Caco-2 (cell line): ENCODE measurements at regions not wholly inside any gene's neighbourhood (a gene's known extent, or its start where the extent isn't known, plus 50 kb on each side); places are given as distances from the start of the nearest gene placed in this dataset.

ENCODE experiments used
- BruUV-seq: library from RNA; stranded (reverse); fragments of 400-500 nt; replicated peaks from 2 replicates; lab custom pipeline; 2021; lab: Mats Ljungman, UMichigan
- CTCF ChIA-PET: fragments of 300-600 bp; sonication (Branson Sonifier 250); formaldehyde crosslinking; loops from one replicate; lab custom pipeline; 2022; ENCODE audit warnings: antibody characterized with exemption; lab: Charles Lee
- POLR2A ChIA-PET: fragments of 300-600 bp; sonication (Branson Sonifier 250); formaldehyde crosslinking; loops from one replicate; lab custom pipeline; 2022; ENCODE audit warnings: antibody characterized with exemption; lab: Charles Lee
- DNase-seq, 2 experiments: peaks; one replicate each; pipeline versions ENCODE4 v3.0.0 to v3.0.0-alpha.2; 2020 to 2022
- H3K27me3 ChIP-seq: replicated peaks from 2 replicates; pipeline ENCODE4 v1.6.0; 2011; ENCODE audit warnings: low read length; ENCODE audit not compliant: control insufficient read depth, insufficient read depth
- H3K36me3 ChIP-seq: 2 replicates; pipeline ENCODE4 v1.5.1; 2011; ENCODE audit warnings: low read length; ENCODE audit not compliant: control insufficient read depth, insufficient read depth
- H3K4me1 ChIP-seq: fragments of 250-450 bp; sonication (Bioruptor Pico); 2 replicates; pipeline ENCODE4 v1.5.1; 2020; ENCODE audit warnings: mild to moderate bottlenecking
- H3K4me3 ChIP-seq: 2 replicates; pipeline ENCODE4 v1.5.1; 2011; ENCODE audit warnings: low read depth, mild to moderate bottlenecking, control low read depth, low read length
- H3K9me3 ChIP-seq: fragments of 250-450 bp; sonication (Bioruptor Pico); 2 replicates; pipeline ENCODE4 v1.5.1; 2020; ENCODE audit warnings: mild to moderate bottlenecking, moderate library complexity
- H3K27ac Mint-ChIP-seq: one replicate; pipeline ENCODE4 v1.8.0; 2022; ENCODE audit warnings: mixed read lengths; ENCODE audit not compliant: unreplicated experiment
- H3K27me3 Mint-ChIP-seq: one replicate; pipeline ENCODE4 v1.8.0; 2022; ENCODE audit warnings: mixed read lengths; ENCODE audit not compliant: insufficient read depth, unreplicated experiment
- H3K36me3 Mint-ChIP-seq: one replicate; pipeline ENCODE4 v1.8.0; 2022; ENCODE audit warnings: mild to moderate bottlenecking, mixed read lengths; ENCODE audit not compliant: insufficient read depth, unreplicated experiment
- H3K4me1 Mint-ChIP-seq: one replicate; pipeline ENCODE4 v1.8.0; 2022; ENCODE audit warnings: low read depth, mixed read lengths; ENCODE audit not compliant: unreplicated experiment
- H3K4me3 Mint-ChIP-seq: one replicate; pipeline ENCODE4 v1.8.0; 2022; ENCODE audit warnings: mild to moderate bottlenecking, moderate library complexity, mixed read lengths; ENCODE audit not compliant: unreplicated experiment
- H3K9me3 Mint-ChIP-seq: one replicate; pipeline ENCODE4 v1.8.0; 2022; ENCODE audit warnings: mixed read lengths; ENCODE audit not compliant: unreplicated experiment
- intact Hi-C: fragments of 100-400 bp; cut with micrococcal nuclease; formaldehyde crosslinking; loops from one replicate; pipeline ENCODE4 v1.10.0; 2022; ENCODE audit not compliant: unreplicated experiment
- TF ChIP-seq, protein P1 (sequence below), 2 experiments: fragments of 200-600 bp in 1 of 2; IDR thresholded peaks; 1 replicate in 1 of 2; 2 replicates in 1 of 2; pipeline versions ENCODE4 v1.5.1 to v1.8.0; 2011 to 2022; ENCODE audit warnings: antibody characterized with exemption in 1 of 2, control low read depth in 1 of 2, inconsistent platforms in 1 of 2, low read depth in 1 of 2, low read length in 1 of 2, mild to moderate bottlenecking in 1 of 2, moderate library complexity in 1 of 2; ENCODE audit not compliant: insufficient read depth in 1 of 2, severe bottlenecking in 1 of 2, unreplicated experiment in 1 of 2

DNA sequence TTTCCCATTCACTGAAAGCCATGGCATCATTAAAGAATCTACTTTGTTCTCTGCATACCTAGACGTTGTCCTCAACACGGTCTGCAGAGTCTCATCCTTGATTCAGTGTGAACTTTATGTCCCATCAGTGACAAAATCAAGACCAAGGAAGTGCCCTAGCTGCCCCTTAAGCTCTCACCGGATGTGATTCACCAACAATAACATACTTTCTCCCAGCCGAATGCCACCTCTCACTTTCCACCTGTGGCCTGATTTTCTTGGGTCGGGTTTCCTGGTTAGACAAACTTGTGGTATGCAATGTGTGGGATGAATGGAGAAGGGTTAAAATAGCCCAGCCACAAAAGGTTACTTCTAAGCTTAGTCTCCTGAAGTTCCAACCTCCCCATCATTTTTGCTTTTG, 145.3 kb upstream of the PAPPA start:
- Histone ChIP-seq H3K36me3 (no peaks in the 10 kb centered on the region), H3K9me3 (no peaks in the 10 kb centered on the region), H3K4me3 (no peak overlapping the region), H3K4me1 (no peaks in the 10 kb centered on the region), H3K27me3 (no peaks in the 10 kb centered on the region)
- H3K9me3 Mint-ChIP-seq, result no peaks in the 10 kb centered on the region
- no TSS peak for BruUV-seq
- no peak overlapping the region for H3K27ac Mint-ChIP-seq
- intact Hi-C loops, result no loop called here
- ChIA-PET POLR2A (no interaction called here), CTCF (no interaction called here)
- no peaks in the 10 kb centered on the region for H3K36me3 Mint-ChIP-seq
- no peak for DNase-seq
- no peaks in the 10 kb centered on the region for H3K4me1 Mint-ChIP-seq
- TF ChIP-seq, protein P1, sequence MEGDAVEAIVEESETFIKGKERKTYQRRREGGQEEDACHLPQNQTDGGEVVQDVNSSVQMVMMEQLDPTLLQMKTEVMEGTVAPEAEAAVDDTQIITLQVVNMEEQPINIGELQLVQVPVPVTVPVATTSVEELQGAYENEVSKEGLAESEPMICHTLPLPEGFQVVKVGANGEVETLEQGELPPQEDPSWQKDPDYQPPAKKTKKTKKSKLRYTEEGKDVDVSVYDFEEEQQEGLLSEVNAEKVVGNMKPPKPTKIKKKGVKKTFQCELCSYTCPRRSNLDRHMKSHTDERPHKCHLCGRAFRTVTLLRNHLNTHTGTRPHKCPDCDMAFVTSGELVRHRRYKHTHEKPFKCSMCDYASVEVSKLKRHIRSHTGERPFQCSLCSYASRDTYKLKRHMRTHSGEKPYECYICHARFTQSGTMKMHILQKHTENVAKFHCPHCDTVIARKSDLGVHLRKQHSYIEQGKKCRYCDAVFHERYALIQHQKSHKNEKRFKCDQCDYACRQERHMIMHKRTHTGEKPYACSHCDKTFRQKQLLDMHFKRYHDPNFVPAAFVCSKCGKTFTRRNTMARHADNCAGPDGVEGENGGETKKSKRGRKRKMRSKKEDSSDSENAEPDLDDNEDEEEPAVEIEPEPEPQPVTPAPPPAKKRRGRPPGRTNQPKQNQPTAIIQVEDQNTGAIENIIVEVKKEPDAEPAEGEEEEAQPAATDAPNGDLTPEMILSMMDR (IDR thresholded peaks at IDR 0.05; ENCODE audit: insufficient read depth in 1 of 2, low read depth in 1 of 2, low read length in 1 of 2, severe bottlenecking in 1 of 2, unreplicated experiment in 1 of 2), result no peak
- no peak overlapping the region for H3K4me3 Mint-ChIP-seq
- peaks cover 2% of the 10 kb centered on the region for H3K27me3 Mint-ChIP-seq

DNA sequence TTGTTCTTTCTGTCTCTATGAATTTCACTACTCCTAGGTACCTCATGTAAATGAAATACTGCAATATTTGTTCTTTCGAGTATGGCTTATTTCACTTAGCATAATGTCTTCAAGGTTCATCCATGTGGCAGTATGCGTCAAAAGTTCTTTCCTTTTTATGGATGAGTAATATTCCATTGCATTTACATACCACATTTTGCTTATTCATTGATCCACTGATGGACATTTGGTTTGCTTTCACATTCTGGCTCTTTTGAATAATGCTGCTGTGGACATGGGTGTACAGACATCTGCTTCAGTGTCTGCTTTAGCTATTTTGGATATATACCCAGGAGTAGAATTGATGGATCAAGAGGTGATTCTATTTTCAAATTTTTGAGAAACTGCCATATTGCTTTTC, 144.2 kb upstream of the PAPPA start:
- Mint-ChIP-seq H3K9me3 (no peaks in the 10 kb centered on the region), H3K27me3 (peaks cover 2% of the 10 kb centered on the region), H3K4me3 (no peak overlapping the region), H3K4me1 (no peaks in the 10 kb centered on the region), H3K36me3 (no peaks in the 10 kb centered on the region), H3K27ac (no peak overlapping the region)
- Histone ChIP-seq H3K9me3 (no peaks in the 10 kb centered on the region), H3K36me3 (no peaks in the 10 kb centered on the region), H3K27me3 (no peaks in the 10 kb centered on the region), H3K4me1 (no peaks in the 10 kb centered on the region), H3K4me3 (no peak overlapping the region)
- intact Hi-C loops, result no loop called here
- DNase-seq, result no peak
- ChIA-PET POLR2A (no interaction called here), CTCF (no interaction called here)
- TF ChIP-seq, protein P1 (IDR thresholded peaks at IDR 0.05; ENCODE audit: insufficient read depth in 1 of 2, low read depth in 1 of 2, low read length in 1 of 2, severe bottlenecking in 1 of 2, unreplicated experiment in 1 of 2), result no peak
- BruUV-seq, result no TSS peak

DNA sequence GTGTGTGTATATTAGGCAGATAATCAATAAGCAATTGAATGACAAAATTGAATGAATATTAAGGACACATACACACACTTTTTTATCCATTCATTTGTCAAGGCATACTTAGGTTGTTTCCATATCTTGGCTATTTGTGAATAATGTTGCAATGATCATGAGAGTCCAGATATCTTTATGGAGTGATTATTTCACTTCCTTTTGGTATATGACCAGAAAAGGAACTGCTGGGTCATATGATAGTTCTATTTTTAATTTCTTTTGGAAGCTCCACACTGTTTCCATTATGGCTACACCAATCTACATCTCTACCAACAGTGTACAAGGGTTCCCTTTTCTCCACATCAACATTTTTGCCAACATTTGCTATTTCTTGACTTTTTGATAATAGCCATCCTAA, 137.7 kb upstream of the PAPPA start:
- Mint-ChIP-seq H3K27ac (no peak overlapping the region), H3K27me3 (peaks cover 5% of the 10 kb centered on the region), H3K36me3 (no peaks in the 10 kb centered on the region), H3K4me3 (no peak overlapping the region), H3K4me1 (peaks cover 5% of the 10 kb centered on the region), H3K9me3 (no peaks in the 10 kb centered on the region)
- DNase-seq, result no peak
- Histone ChIP-seq H3K36me3 (no peaks in the 10 kb centered on the region), H3K4me1 (no peaks in the 10 kb centered on the region), H3K9me3 (no peaks in the 10 kb centered on the region), H3K4me3 (no peak overlapping the region), H3K27me3 (no peaks in the 10 kb centered on the region)
- CTCF ChIA-PET, result no interaction called here
- TF ChIP-seq, protein P1 (IDR thresholded peaks at IDR 0.05; ENCODE audit: insufficient read depth in 1 of 2, low read depth in 1 of 2, low read length in 1 of 2, severe bottlenecking in 1 of 2, unreplicated experiment in 1 of 2), result no peak
- BruUV-seq, result no TSS peak
- POLR2A ChIA-PET, result no interaction called here
- intact Hi-C loops, result no loop called here
